PC-3 (cell line): ENCODE measurements at regions not wholly inside any gene's neighbourhood (a gene's known extent, or its start where the extent isn't known, plus 50 kb on each side); places are given as distances from the start of the nearest gene placed in this dataset.

Experiments used
- EZH2 ChIP-seq: fragments of 300-600 bp; sonication (generic); IDR thresholded peaks from one replicate; pipeline ENCODE4 v1.6.1; 2017; ENCODE audit warnings: antibody characterized with exemption, mild to moderate bottlenecking, low read length; ENCODE audit not compliant: unreplicated experiment
- EZH2phosphoT487 ChIP-seq: fragments of 300-600 bp; sonication (generic); IDR thresholded peaks from 2 replicates; pipeline ENCODE4 v1.6.1; 2018; ENCODE audit warnings: mild to moderate bottlenecking, antibody characterized with exemption, low read length, borderline replicate concordance
- TF ChIP-seq, protein P1 (sequence below): fragments of 300-600 bp; sonication (generic); conservative IDR thresholded peaks from 2 replicates; pipeline ENCODE4 v1.5.1; 2017; ENCODE audit warnings: antibody characterized with exemption, low read depth, mild to moderate bottlenecking, low read length

DNA sequence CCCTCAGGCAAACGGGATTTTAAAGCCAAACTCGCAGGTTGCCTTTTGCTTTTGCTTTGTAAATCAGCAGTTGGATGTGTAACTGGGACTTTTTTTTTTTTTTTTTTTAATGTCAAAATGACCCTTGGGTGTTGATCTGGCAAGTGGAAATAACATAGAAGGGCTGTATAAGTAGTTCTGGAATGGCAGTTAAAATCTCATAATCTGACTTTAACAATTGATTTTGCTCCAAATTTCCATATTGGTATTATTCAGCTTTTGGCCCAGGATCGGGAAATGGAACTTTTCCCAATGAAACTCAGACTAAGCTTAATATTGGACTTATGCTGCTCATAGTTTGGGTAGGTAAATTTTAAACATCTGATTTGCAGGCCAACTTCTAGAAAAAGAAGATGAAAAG, 346.8 kb upstream of the NUDT12 start:
- TF ChIP-seq, protein P1, sequence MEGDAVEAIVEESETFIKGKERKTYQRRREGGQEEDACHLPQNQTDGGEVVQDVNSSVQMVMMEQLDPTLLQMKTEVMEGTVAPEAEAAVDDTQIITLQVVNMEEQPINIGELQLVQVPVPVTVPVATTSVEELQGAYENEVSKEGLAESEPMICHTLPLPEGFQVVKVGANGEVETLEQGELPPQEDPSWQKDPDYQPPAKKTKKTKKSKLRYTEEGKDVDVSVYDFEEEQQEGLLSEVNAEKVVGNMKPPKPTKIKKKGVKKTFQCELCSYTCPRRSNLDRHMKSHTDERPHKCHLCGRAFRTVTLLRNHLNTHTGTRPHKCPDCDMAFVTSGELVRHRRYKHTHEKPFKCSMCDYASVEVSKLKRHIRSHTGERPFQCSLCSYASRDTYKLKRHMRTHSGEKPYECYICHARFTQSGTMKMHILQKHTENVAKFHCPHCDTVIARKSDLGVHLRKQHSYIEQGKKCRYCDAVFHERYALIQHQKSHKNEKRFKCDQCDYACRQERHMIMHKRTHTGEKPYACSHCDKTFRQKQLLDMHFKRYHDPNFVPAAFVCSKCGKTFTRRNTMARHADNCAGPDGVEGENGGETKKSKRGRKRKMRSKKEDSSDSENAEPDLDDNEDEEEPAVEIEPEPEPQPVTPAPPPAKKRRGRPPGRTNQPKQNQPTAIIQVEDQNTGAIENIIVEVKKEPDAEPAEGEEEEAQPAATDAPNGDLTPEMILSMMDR: no peak
- no peak for TF ChIP-seq EZH2
- no peak for TF ChIP-seq EZH2phosphoT487
